ENCODE measurements at regions not wholly inside any gene's neighbourhood (a gene's known extent, or its start where the extent isn't known, plus 50 kb on each side); places are given as distances from the start of the nearest gene placed in this dataset.

- Histone ChIP-seq H3K4me3 (ENCODE audit: low read length in 3 of 3) (no peak overlapping the region), H3K27me3 (ENCODE audit: control insufficient read depth, insufficient read depth, low read length) (no peaks in the 10 kb centered on the region), H3K36me3 (ENCODE audit: control insufficient read depth in 2 of 3, insufficient read depth in 3 of 3, low read length in 3 of 3) (no peaks in the 10 kb centered on the region), H3K27ac (ENCODE audit: low read depth in 2 of 2, low read length in 2 of 2) (no peak overlapping the region), H3K9ac (ENCODE audit: low read length in 3 of 3) (no peak overlapping the region), H3K9me3 (ENCODE audit: control insufficient read depth in 2 of 3, insufficient read depth in 1 of 3, low read length in 3 of 3) (no peaks in the 10 kb centered on the region), H3K4me1 (ENCODE audit: control insufficient read depth in 2 of 3, insufficient read depth in 2 of 3, low read depth in 1 of 3, low read length in 3 of 3) (no peaks in the 10 kb centered on the region)
- intact Hi-C loops (cut with DNase I), result no loop called here
- TF ChIP-seq CTCF (IDR thresholded peaks at IDR 0.05; ENCODE audit: borderline replicate concordance, extremely low read depth, insufficient read depth), result no peak
- no peak for FAIRE-seq
- DNase-seq, result no peak
These were observed 77.8 kb upstream of the STK17B start for GRCh38 chr2:196249171-196249570.

- H3K9me3 ChIP-seq (ENCODE audit: control insufficient read depth in 2 of 3, insufficient read depth in 1 of 3, low read length in 3 of 3), result no peaks in the 10 kb centered on the region
- no peak overlapping the region for H3K27ac ChIP-seq (ENCODE audit: low read depth in 2 of 2, low read length in 2 of 2)
- H3K9ac ChIP-seq (ENCODE audit: low read length in 3 of 3), result no peak overlapping the region
- no peaks in the 10 kb centered on the region for H3K36me3 ChIP-seq (ENCODE audit: control insufficient read depth in 2 of 3, insufficient read depth in 3 of 3, low read length in 3 of 3)
- H3K4me3 ChIP-seq (ENCODE audit: low read length in 3 of 3), result no peak overlapping the region
- H3K4me1 ChIP-seq (ENCODE audit: control insufficient read depth in 2 of 3, insufficient read depth in 2 of 3, low read depth in 1 of 3, low read length in 3 of 3), result no peaks in the 10 kb centered on the region
- TF ChIP-seq CTCF (IDR thresholded peaks at IDR 0.05; ENCODE audit: borderline replicate concordance, extremely low read depth, insufficient read depth), result no peak
- intact Hi-C loops (cut with DNase I), result no loop called here
- no peak for DNase-seq
- no peaks in the 10 kb centered on the region for H3K27me3 ChIP-seq (ENCODE audit: control insufficient read depth, insufficient read depth, low read length)
- no peak for FAIRE-seq
These were observed 78.5 kb upstream of the STK17B start for GRCh38 chr2:196249860-196250259.

GRCh38 chr2:196251132-196251531, 79.8 kb upstream of the STK17B start:
- DNase-seq (no peak), FAIRE-seq (no peak)
- no peak overlapping the region for H3K27ac ChIP-seq (ENCODE audit: low read depth in 2 of 2, low read length in 2 of 2)
- H3K4me1 ChIP-seq (ENCODE audit: control insufficient read depth in 2 of 3, insufficient read depth in 2 of 3, low read depth in 1 of 3, low read length in 3 of 3), result no peaks in the 10 kb centered on the region
- no peaks in the 10 kb centered on the region for H3K27me3 ChIP-seq (ENCODE audit: control insufficient read depth, insufficient read depth, low read length)
- TF ChIP-seq CTCF (IDR thresholded peaks at IDR 0.05; ENCODE audit: borderline replicate concordance, extremely low read depth, insufficient read depth), result no peak
- H3K9me3 ChIP-seq (ENCODE audit: control insufficient read depth in 2 of 3, insufficient read depth in 1 of 3, low read length in 3 of 3), result no peaks in the 10 kb centered on the region
- intact Hi-C loops (cut with DNase I), result no loop called here
- H3K9ac ChIP-seq (ENCODE audit: low read length in 3 of 3), result no peak overlapping the region
- no peak overlapping the region for H3K4me3 ChIP-seq (ENCODE audit: low read length in 3 of 3)
- H3K36me3 ChIP-seq (ENCODE audit: control insufficient read depth in 2 of 3, insufficient read depth in 3 of 3, low read length in 3 of 3), result no peaks in the 10 kb centered on the region

- H3K36me3 ChIP-seq (ENCODE audit: control insufficient read depth in 2 of 3, insufficient read depth in 3 of 3, low read length in 3 of 3), result no peaks in the 10 kb centered on the region
- H3K4me3 ChIP-seq (ENCODE audit: low read length in 3 of 3), result no peak overlapping the region
- no peak overlapping the region for H3K27ac ChIP-seq (ENCODE audit: low read depth in 2 of 2, low read length in 2 of 2)
- no peaks in the 10 kb centered on the region for H3K27me3 ChIP-seq (ENCODE audit: control insufficient read depth, insufficient read depth, low read length)
- no peaks in the 10 kb centered on the region for H3K4me1 ChIP-seq (ENCODE audit: control insufficient read depth in 2 of 3, insufficient read depth in 2 of 3, low read depth in 1 of 3, low read length in 3 of 3)
- no peak for DNase-seq
- TF ChIP-seq CTCF (IDR thresholded peaks at IDR 0.05; ENCODE audit: borderline replicate concordance, extremely low read depth, insufficient read depth), result no peak
- FAIRE-seq, result no peak
- H3K9ac ChIP-seq (ENCODE audit: low read length in 3 of 3), result no peak overlapping the region
- intact Hi-C loops (cut with DNase I), result no loop called here
- H3K9me3 ChIP-seq (ENCODE audit: control insufficient read depth in 2 of 3, insufficient read depth in 1 of 3, low read length in 3 of 3), result no peaks in the 10 kb centered on the region
These were observed 81.2 kb upstream of the STK17B start for GRCh38 chr2:196252408-196253115.
